WERI-Rb-1 (cell line): ENCODE measurements at regions not wholly inside any gene's neighbourhood (a gene's known extent, or its start where the extent isn't known, plus 50 kb on each side); places are given as distances from the start of the nearest gene placed in this dataset.

ENCODE experiments used
- DNase-seq: peaks from one replicate; pipeline ENCODE4 v3.0.0-alpha.2; 2020
- H3K27ac ChIP-seq: fragments of 250-450 bp; sonication (Bioruptor Pico); 2 replicates; pipeline ENCODE4 v1.5.1; 2020; ENCODE audit warnings: mild to moderate bottlenecking, moderate library complexity
- H3K27me3 ChIP-seq: fragments of 250-450 bp; sonication (Bioruptor Pico); 2 replicates; pipeline ENCODE4 v1.5.1; 2021; ENCODE audit warnings: mild to moderate bottlenecking, low read depth, moderate library complexity; ENCODE audit not compliant: insufficient read depth, severe bottlenecking
- H3K36me3 ChIP-seq: fragments of 250-450 bp; sonication (Bioruptor Pico); 2 replicates; pipeline ENCODE4 v1.5.1; 2020; ENCODE audit warnings: mild to moderate bottlenecking, moderate library complexity
- H3K4me3 ChIP-seq: 2 replicates; pipeline ENCODE4 v1.5.1; 2011; ENCODE audit warnings: low read depth, mild to moderate bottlenecking, control low read depth, low read length
- H3K9me3 ChIP-seq: fragments of 250-450 bp; sonication (Bioruptor Pico); 2 replicates; pipeline ENCODE4 v1.5.1; 2021; ENCODE audit warnings: mild to moderate bottlenecking, moderate library complexity; ENCODE audit not compliant: severe bottlenecking
- CTCF ChIP-seq: IDR thresholded peaks from 2 replicates; pipeline ENCODE4 v1.5.1; 2011; ENCODE audit warnings: low read depth, mild to moderate bottlenecking, control low read depth, inconsistent platforms, low read length

GRCh38 chr1:64363111-64363510 is 106.8 kb upstream of the CACHD1 start:
- no peak for TF ChIP-seq CTCF
- DNase-seq: peak; percentile 73
- Histone ChIP-seq H3K9me3 (no peaks in the 10 kb centered on the region), H3K27ac (no peak overlapping the region), H3K36me3 (no peaks in the 10 kb centered on the region), H3K4me3 (no peak overlapping the region), H3K27me3 (no peaks in the 10 kb centered on the region)

- Histone ChIP-seq H3K9me3 (no peaks in the 10 kb centered on the region), H3K4me3 (no peak overlapping the region), H3K36me3 (no peaks in the 10 kb centered on the region), H3K27me3 (no peaks in the 10 kb centered on the region), H3K27ac (no peak overlapping the region)
- no peak for DNase-seq
- no peak for TF ChIP-seq CTCF
These were observed 106.3 kb upstream of the CACHD1 start for GRCh38 chr1:64363616-64364015.

GRCh38 chr1:64366821-64367220 is 103.1 kb upstream of the CACHD1 start:
- Histone ChIP-seq H3K27ac (no peak overlapping the region), H3K36me3 (no peaks in the 10 kb centered on the region), H3K27me3 (no peaks in the 10 kb centered on the region), H3K9me3 (no peaks in the 10 kb centered on the region), H3K4me3 (no peak overlapping the region)
- TF ChIP-seq CTCF: no peak
- no peak for DNase-seq

- Histone ChIP-seq H3K27me3 (no peaks in the 10 kb centered on the region), H3K27ac (no peak overlapping the region), H3K36me3 (no peaks in the 10 kb centered on the region), H3K9me3 (no peaks in the 10 kb centered on the region), H3K4me3 (no peak overlapping the region)
- DNase-seq: no peak
- no peak for TF ChIP-seq CTCF
These were observed 101.6 kb upstream of the CACHD1 start for GRCh38 chr1:64368344-64368743.

GRCh38 chr1:64378826-64379225 is 91.1 kb upstream of the CACHD1 start:
- H3K27ac ChIP-seq: no peak overlapping the region
- no peaks in the 10 kb centered on the region for H3K9me3 ChIP-seq
- no peak overlapping the region for H3K4me3 ChIP-seq
- no peaks in the 10 kb centered on the region for H3K36me3 ChIP-seq
- TF ChIP-seq CTCF: no peak
- no peaks in the 10 kb centered on the region for H3K27me3 ChIP-seq
- no peak for DNase-seq
